SK-N-SH (cell line): ENCODE measurements at regions not wholly inside any gene's neighbourhood (a gene's known extent, or its start where the extent isn't known, plus 50 kb on each side); places are given as distances from the start of the nearest gene placed in this dataset.

ENCODE experiments used
- CTCF ChIA-PET: fragments of 300-600, 350-600 bp; formaldehyde crosslinking; extraction: SDS; loops from one replicate; lab custom pipeline; 2021; lab: Yijun Ruan, JAX
- POLR2A ChIA-PET: fragments of 350-600 bp; sonication (Branson Sonifier 250); formaldehyde crosslinking; extraction: SDS; loops from one replicate; lab custom pipeline; 2020; ENCODE audit warnings: antibody characterized with exemption, inconsistent platforms; lab: Yijun Ruan, JAX
- DNase-seq: peaks from one replicate; pipeline ENCODE4 v3.0.0; 2012
- H2AFZ ChIP-seq: fragments of 200-600 bp; sonication (generic); 2 replicates; pipeline ENCODE4 v1.8.1; 2016; ENCODE audit warnings: antibody characterized with exemption, mild to moderate bottlenecking, low read depth
- H3F3A ChIP-seq: fragments of 200-600 bp; sonication (generic); replicated peaks from 2 replicates; pipeline ENCODE3; 2016; ENCODE audit warnings: antibody characterized with exemption, mild to moderate bottlenecking; ENCODE audit not compliant: insufficient read depth
- H3K27ac ChIP-seq, 2 experiments: fragments of 200-500 bp in 1 of 2; fragments of 200-600 bp in 1 of 2; sonication (Bioruptor generic) in 1 of 2; sonication (generic), shearing (Covaris generic) in 1 of 2; 2 replicates each; pipeline versions ENCODE4 v1.5.1 to v1.6.1; 2014 to 2016; ENCODE audit warnings: low read depth in 2 of 2, inconsistent platforms in 1 of 2, low read length in 1 of 2, mild to moderate bottlenecking in 1 of 2, mixed read lengths in 1 of 2
- H3K27me3 ChIP-seq: fragments of 200-600 bp; sonication (generic), shearing (Covaris generic); 2 replicates; pipeline ENCODE4 v1.6.1; 2016; ENCODE audit warnings: mixed run types; ENCODE audit not compliant: insufficient read depth
- H3K36me3 ChIP-seq, 2 experiments: fragments of 200-500 bp in 1 of 2; fragments of 200-600 bp in 1 of 2; sonication (Bioruptor generic) in 1 of 2; sonication (generic) in 1 of 2; replicated peaks in 1 of 2; 2 replicates each; pipeline versions ENCODE3 to v1.5.1; 2014 to 2016; ENCODE audit warnings: low read length in 1 of 2, mild to moderate bottlenecking in 1 of 2; ENCODE audit not compliant: insufficient read depth in 2 of 2, control insufficient read depth in 1 of 2
- H3K4me1 ChIP-seq, 2 experiments: fragments of 200-500 bp in 1 of 2; fragments of 200-600 bp in 1 of 2; sonication (Bioruptor generic) in 1 of 2; sonication (generic), shearing (Covaris generic) in 1 of 2; 2 replicates each; pipeline versions ENCODE4 v1.5.1 to v1.6.1; 2014 to 2016; ENCODE audit warnings: low read depth in 1 of 2, low read length in 1 of 2, mixed run types in 1 of 2; ENCODE audit not compliant: insufficient read depth in 2 of 2, control insufficient read depth in 1 of 2
- H3K4me2 ChIP-seq: fragments of 200-600 bp; sonication (generic), shearing (Covaris generic); 2 replicates; pipeline ENCODE4 v1.6.1; 2017; ENCODE audit warnings: mixed run types
- H3K4me3 ChIP-seq, 2 experiments: fragments of 200-500 bp in 1 of 2; fragments of 200-600 bp in 1 of 2; sonication (Bioruptor generic) in 1 of 2; sonication (generic), shearing (Covaris generic) in 1 of 2; 2 replicates each; pipeline versions ENCODE4 v1.5.1 to v1.8.1; 2014 to 2016; ENCODE audit warnings: low read depth in 2 of 2, inconsistent platforms in 1 of 2, low read length in 1 of 2, mild to moderate bottlenecking in 1 of 2, mixed read lengths in 1 of 2, moderate library complexity in 1 of 2
- H3K79me2 ChIP-seq: fragments of 200-600 bp; sonication (generic); 2 replicates; pipeline ENCODE4 v1.8.1; 2017; ENCODE audit warnings: mild to moderate bottlenecking; ENCODE audit not compliant: insufficient read depth
- H3K9ac ChIP-seq: fragments of 200-600 bp; sonication (generic); 2 replicates; pipeline ENCODE4 v1.6.1; 2017; ENCODE audit warnings: mixed run types
- H3K9me2 ChIP-seq: fragments of 200-600 bp; sonication (generic); 2 replicates; pipeline ENCODE4 v1.6.1; 2017; ENCODE audit warnings: mixed run types
- H3K9me3 ChIP-seq: fragments of 200-600 bp; sonication (generic); 2 replicates; pipeline ENCODE4 v1.6.1; 2017; ENCODE audit warnings: mixed run types, mild to moderate bottlenecking, moderate library complexity
- H4K20me1 ChIP-seq: fragments of 200-600 bp; sonication (generic); 2 replicates; pipeline ENCODE4 v1.6.1; 2017; ENCODE audit warnings: mild to moderate bottlenecking, mixed run types; ENCODE audit not compliant: insufficient read depth
- ELF1 ChIP-seq: IDR thresholded peaks from 2 replicates; pipeline ENCODE4 v1.4.0; 2012
- EP300 ChIP-seq, 2 experiments: IDR thresholded peaks; 2 replicates each; pipeline versions ENCODE4 v1.4.0 to v1.6.1; 2012; ENCODE audit warnings: borderline replicate concordance in 1 of 2, low read depth in 1 of 2, low read length in 1 of 2
- FOSL2 ChIP-seq: IDR thresholded peaks from 2 replicates; pipeline ENCODE4 v1.4.0; 2012; ENCODE audit warnings: low read depth, mild to moderate bottlenecking, moderate library complexity, borderline replicate concordance
- IRF3 ChIP-seq: fragments of 150-350 bp; IDR thresholded peaks from 2 replicates; pipeline ENCODE4 v1.6.1; 2016; ENCODE audit warnings: mild to moderate bottlenecking, low read depth, low read length
- NFIC ChIP-seq: IDR thresholded peaks from 2 replicates; pipeline ENCODE4 v1.4.0; 2012; ENCODE audit warnings: borderline replicate concordance
- POLR2AphosphoS5 ChIP-seq: IDR thresholded peaks from 2 replicates; pipeline ENCODE4 v1.6.1; 2012; ENCODE audit warnings: low read depth, low read length
- RFX5 ChIP-seq: IDR thresholded peaks from 2 replicates; pipeline ENCODE4 v1.6.1; 2012; ENCODE audit warnings: mild to moderate bottlenecking, improper control_type of control experiment, low read length
- SMC3 ChIP-seq: IDR thresholded peaks from 2 replicates; pipeline ENCODE4 v1.6.1; 2012; ENCODE audit warnings: low read depth, low read length, improper control_type of control experiment
- WGBS: methylation state at CpG from one replicate; pipeline ENCODE4 v1.1.6; 2017; ENCODE audit warnings: low lambda C conversion rate; 5-methylcytosine and 5-hydroxymethylcytosine counted together
- TF ChIP-seq, protein P1 (sequence below): fragments of 200-600 bp; sonication (generic); IDR thresholded peaks from 2 replicates; pipeline ENCODE4 v1.6.1; 2017; ENCODE audit warnings: antibody characterized with exemption, mild to moderate bottlenecking, moderate library complexity
- TF ChIP-seq, protein P2 (sequence below): IDR thresholded peaks from 2 replicates; pipeline ENCODE4 v1.4.0; 2012; ENCODE audit warnings: low read depth, borderline replicate concordance
- TF ChIP-seq, protein P3 (sequence below): IDR thresholded peaks from 2 replicates; pipeline ENCODE4 v1.4.0; 2012; ENCODE audit warnings: low read depth, borderline replicate concordance
- TF ChIP-seq, protein P4 (sequence below): fragments of 150-350 bp; IDR thresholded peaks from 2 replicates; pipeline ENCODE4 v1.6.1; 2017; ENCODE audit warnings: antibody characterized with exemption, low read length, low read depth, borderline replicate concordance

DNA sequence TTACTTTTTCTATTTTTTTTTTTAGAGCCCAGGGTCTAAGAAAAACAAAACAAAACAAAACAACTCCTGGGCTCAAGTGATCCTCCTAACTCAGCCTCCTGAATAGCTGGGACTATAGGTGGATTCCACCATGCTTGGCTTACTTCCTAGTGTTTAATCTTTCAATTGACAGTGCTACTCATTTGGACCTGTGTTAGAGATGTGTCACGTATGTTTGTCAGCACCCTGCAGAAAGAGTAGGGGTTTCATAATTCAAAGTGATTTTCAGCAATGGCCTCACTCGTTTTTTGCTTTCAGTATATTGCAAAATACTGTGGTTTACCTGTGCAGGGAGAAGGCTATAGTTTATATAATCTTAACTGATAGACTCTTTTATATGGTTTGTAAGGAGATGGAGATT lies 71.6 kb upstream of the TEX13D start:
- H4K20me1 ChIP-seq: no peaks in the 10 kb centered on the region
- no peaks in the 10 kb centered on the region for H3K4me1 ChIP-seq
- no peaks in the 10 kb centered on the region for H3F3A ChIP-seq
- H3K9me2 ChIP-seq: no peaks in the 10 kb centered on the region
- H3K9me3 ChIP-seq: no peaks in the 10 kb centered on the region
- no peak overlapping the region for H3K27ac ChIP-seq
- 26% methylated on average over 2 of the region's 2 CpGs for WGBS
- no peak overlapping the region for H3K4me3 ChIP-seq
- H2AFZ ChIP-seq: no peak overlapping the region
- no peak overlapping the region for H3K4me2 ChIP-seq
- no peaks in the 10 kb centered on the region for H3K36me3 ChIP-seq
- no peaks in the 10 kb centered on the region for H3K79me2 ChIP-seq
- H3K27me3 ChIP-seq: no peaks in the 10 kb centered on the region
- TF ChIP-seq, protein P1, sequence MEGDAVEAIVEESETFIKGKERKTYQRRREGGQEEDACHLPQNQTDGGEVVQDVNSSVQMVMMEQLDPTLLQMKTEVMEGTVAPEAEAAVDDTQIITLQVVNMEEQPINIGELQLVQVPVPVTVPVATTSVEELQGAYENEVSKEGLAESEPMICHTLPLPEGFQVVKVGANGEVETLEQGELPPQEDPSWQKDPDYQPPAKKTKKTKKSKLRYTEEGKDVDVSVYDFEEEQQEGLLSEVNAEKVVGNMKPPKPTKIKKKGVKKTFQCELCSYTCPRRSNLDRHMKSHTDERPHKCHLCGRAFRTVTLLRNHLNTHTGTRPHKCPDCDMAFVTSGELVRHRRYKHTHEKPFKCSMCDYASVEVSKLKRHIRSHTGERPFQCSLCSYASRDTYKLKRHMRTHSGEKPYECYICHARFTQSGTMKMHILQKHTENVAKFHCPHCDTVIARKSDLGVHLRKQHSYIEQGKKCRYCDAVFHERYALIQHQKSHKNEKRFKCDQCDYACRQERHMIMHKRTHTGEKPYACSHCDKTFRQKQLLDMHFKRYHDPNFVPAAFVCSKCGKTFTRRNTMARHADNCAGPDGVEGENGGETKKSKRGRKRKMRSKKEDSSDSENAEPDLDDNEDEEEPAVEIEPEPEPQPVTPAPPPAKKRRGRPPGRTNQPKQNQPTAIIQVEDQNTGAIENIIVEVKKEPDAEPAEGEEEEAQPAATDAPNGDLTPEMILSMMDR: no peak
- TF ChIP-seq IRF3 (no peak), NFIC (no peak), FOSL2 (no peak), POLR2AphosphoS5 (no peak), EP300 (IDR thresholded peaks at IDR 0.05; ENCODE audit: borderline replicate concordance in 1 of 2, low read depth in 1 of 2, low read length in 1 of 2) (no peak), ELF1 (no peak), RFX5 (no peak), SMC3 (no peak)
- TF ChIP-seq, protein P2, sequence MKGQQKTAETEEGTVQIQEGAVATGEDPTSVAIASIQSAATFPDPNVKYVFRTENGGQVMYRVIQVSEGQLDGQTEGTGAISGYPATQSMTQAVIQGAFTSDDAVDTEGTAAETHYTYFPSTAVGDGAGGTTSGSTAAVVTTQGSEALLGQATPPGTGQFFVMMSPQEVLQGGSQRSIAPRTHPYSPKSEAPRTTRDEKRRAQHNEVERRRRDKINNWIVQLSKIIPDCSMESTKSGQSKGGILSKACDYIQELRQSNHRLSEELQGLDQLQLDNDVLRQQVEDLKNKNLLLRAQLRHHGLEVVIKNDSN: no peak
- TF ChIP-seq, protein P3, sequence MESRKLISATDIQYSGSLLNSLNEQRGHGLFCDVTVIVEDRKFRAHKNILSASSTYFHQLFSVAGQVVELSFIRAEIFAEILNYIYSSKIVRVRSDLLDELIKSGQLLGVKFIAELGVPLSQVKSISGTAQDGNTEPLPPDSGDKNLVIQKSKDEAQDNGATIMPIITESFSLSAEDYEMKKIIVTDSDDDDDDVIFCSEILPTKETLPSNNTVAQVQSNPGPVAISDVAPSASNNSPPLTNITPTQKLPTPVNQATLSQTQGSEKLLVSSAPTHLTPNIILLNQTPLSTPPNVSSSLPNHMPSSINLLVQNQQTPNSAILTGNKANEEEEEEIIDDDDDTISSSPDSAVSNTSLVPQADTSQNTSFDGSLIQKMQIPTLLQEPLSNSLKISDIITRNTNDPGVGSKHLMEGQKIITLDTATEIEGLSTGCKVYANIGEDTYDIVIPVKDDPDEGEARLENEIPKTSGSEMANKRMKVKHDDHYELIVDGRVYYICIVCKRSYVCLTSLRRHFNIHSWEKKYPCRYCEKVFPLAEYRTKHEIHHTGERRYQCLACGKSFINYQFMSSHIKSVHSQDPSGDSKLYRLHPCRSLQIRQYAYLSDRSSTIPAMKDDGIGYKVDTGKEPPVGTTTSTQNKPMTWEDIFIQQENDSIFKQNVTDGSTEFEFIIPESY: no peak
- TF ChIP-seq, protein P4, sequence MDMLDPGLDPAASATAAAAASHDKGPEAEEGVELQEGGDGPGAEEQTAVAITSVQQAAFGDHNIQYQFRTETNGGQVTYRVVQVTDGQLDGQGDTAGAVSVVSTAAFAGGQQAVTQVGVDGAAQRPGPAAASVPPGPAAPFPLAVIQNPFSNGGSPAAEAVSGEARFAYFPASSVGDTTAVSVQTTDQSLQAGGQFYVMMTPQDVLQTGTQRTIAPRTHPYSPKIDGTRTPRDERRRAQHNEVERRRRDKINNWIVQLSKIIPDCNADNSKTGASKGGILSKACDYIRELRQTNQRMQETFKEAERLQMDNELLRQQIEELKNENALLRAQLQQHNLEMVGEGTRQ: no peak
- H3K9ac ChIP-seq: no peak overlapping the region
- POLR2A ChIA-PET: no interaction called here
- DNase-seq: no peak
- CTCF ChIA-PET: interaction anchor here (1.2 kb wide), 1 partner anchor 10 kb away, joined by 5 read pairs; no protein-coding TSS in a partner anchor
